HUES6 (cell line): ENCODE measurements at regions not wholly inside any gene's neighbourhood (a gene's known extent, or its start where the extent isn't known, plus 50 kb on each side); places are given as distances from the start of the nearest gene placed in this dataset.

Experiments
- H3K27ac ChIP-seq: 2 replicates; pipeline ENCODE4 v1.7.0; 2013; ENCODE audit warnings: low read depth, mild to moderate bottlenecking, low read length, inconsistent platforms
- H3K27me3 ChIP-seq: 2 replicates; pipeline ENCODE4 v1.6.1; 2013; ENCODE audit warnings: low read length; ENCODE audit not compliant: control insufficient read depth, insufficient read depth
- H3K36me3 ChIP-seq: 2 replicates; pipeline ENCODE4 v1.6.1; 2013; ENCODE audit warnings: low read length; ENCODE audit not compliant: control insufficient read depth, insufficient read depth
- H3K4me1 ChIP-seq: 2 replicates; pipeline ENCODE4 v1.6.1; 2013; ENCODE audit warnings: low read length; ENCODE audit not compliant: control insufficient read depth, insufficient read depth
- H3K4me3 ChIP-seq: 2 replicates; pipeline ENCODE4 v1.5.1; 2013; ENCODE audit warnings: low read depth, low read length
- H3K9ac ChIP-seq: one replicate; pipeline ENCODE4 v1.6.1; 2013; ENCODE audit warnings: mild to moderate bottlenecking, low read length
- H3K9me3 ChIP-seq: 2 replicates; pipeline ENCODE4 v1.6.1; 2013; ENCODE audit warnings: low read depth, low read length; ENCODE audit not compliant: control insufficient read depth, insufficient read depth

DNA sequence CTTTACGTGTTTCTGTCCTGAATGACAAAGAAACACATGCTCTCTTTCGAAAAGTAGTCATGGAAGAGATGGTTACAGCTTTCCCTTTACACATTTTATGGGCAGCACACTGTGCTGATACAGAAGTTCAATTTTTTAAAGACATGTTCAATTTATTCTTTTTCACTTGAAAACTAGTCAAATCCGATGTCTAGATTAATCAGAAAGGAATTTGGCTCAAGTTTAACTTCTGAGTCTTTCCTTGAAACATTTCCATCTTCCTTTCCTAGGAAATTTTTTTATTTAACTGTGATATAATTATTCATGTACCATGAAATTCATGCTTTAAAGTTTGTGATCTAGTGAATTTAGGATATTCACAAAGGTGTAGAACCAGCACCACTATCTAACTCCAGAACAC lies 360.1 kb downstream of the TNS3 start:
- H3K9ac ChIP-seq = no peak overlapping the region
- peaks cover under 1% of the 10 kb centered on the region; the same call in 1 of the 2 replicates for H3K4me1 ChIP-seq
- H3K9me3 ChIP-seq = no peaks in the 10 kb centered on the region
- no peak overlapping the region for H3K27ac ChIP-seq
- no peak overlapping the region for H3K4me3 ChIP-seq
- H3K36me3 ChIP-seq = no peaks in the 10 kb centered on the region
- H3K27me3 ChIP-seq = no peaks in the 10 kb centered on the region

DNA sequence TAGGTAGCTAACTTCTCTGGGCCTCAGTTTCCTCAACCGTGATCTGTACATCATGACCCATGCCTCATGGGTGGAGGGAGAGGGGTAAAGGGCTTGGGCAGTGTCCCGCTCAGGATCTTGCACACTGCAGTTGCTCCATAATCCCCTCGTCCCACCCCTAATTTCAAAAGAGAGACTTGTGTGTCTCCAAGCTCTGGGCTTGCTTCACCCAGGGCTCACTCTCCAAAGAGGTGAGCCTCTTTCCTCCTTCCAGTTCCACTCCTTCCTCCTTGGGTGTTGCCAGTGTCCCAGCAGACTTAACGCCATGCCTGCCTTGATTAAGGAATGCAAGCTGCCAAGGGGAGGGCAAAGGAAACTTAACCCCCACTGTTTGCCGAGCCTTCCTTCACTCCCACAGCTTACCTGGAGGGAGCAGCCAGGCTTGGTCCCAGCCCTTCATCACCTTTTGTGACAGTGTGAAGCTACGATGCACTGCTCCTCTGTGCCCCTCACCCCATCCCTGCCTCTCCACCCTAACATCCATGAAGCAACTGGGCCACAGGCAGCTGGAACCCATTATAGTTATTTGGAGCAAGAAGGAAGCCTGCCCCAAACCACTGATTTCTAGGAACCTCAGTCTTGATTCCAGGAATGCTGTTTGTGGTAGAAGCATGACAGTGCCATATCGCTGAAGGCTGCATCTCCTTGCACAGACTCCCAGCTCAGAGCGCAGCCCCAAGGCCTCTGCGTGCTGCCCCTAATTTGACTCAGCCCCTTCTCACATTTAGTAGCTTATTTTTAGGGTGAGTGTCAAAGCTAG lies 363.3 kb downstream of the TNS3 start:
- Histone ChIP-seq H3K9ac (no peak overlapping the region), H3K9me3 (no peaks in the 10 kb centered on the region), H3K4me3 (no peak overlapping the region), H3K27ac (no peak overlapping the region), H3K4me1 (no peaks in the 10 kb centered on the region; the same call in 1 of the 2 replicates), H3K36me3 (no peaks in the 10 kb centered on the region), H3K27me3 (no peaks in the 10 kb centered on the region)

DNA sequence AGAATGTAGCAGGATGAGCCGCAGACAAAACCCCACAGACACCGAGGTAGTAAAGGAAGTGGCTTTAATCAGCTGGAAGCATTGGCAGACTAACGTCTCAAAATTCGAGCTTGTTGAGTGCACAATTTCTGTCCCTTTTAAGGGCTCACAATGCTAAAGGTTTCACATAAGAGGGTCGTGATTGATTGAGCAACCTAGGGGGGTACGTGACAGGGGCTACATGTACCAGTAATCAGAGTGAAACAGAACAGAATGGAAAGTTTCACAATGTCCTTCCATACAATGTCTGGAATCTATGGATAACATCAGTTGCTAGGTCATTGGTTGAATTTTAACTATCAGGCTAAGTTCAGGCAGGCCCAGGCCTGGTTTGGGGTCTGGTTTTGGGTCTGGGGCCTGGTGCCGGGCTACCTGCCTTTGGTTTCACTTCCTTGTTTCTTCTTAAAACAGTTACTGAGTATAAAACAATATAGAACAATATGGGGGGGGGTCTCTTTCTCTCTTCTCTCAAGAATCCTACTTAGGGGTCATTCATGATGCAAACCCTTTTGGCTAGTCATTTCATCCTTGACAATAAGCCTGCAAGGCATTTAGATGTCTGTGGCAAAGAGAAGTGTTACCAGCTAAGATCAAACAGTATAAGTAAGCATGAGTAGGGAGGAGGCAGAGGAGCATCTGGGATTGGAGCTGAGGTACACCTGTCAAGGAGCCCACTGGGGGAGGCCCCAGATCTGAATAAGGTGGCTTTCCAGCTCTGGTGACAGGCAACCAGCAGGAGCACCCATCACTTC lies 364.1 kb downstream of the TNS3 start:
- Histone ChIP-seq H3K4me3 (no peak overlapping the region), H3K36me3 (no peaks in the 10 kb centered on the region), H3K27ac (no peak overlapping the region), H3K9ac (no peak overlapping the region), H3K4me1 (no peaks in the 10 kb centered on the region; the same call in 1 of the 2 replicates), H3K27me3 (no peaks in the 10 kb centered on the region), H3K9me3 (no peaks in the 10 kb centered on the region)

DNA sequence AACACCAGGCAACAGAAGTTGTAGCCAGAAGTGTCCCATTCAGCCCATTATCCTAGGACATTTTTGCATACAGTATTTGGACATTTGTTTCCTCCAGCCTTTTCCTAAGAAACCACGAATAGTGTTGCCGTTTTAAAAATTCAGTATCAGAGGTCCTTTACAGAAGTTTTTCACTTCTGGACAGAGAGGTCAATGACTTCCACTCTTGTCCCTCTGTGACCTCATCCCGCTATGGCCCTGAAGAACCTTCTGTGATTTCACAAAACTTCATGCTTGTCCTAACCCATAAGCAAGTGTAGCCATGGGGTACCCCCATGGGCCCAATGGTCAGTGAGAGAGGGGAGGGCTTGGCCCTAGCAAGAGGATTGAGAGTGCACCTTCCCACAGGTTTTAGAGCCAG lies 364.8 kb downstream of the TNS3 start:
- Histone ChIP-seq H3K27me3 (no peaks in the 10 kb centered on the region), H3K27ac (no peak overlapping the region), H3K36me3 (no peaks in the 10 kb centered on the region), H3K9me3 (no peaks in the 10 kb centered on the region), H3K4me3 (no peak overlapping the region), H3K9ac (no peak overlapping the region), H3K4me1 (no peaks in the 10 kb centered on the region; the same call in 1 of the 2 replicates)

DNA sequence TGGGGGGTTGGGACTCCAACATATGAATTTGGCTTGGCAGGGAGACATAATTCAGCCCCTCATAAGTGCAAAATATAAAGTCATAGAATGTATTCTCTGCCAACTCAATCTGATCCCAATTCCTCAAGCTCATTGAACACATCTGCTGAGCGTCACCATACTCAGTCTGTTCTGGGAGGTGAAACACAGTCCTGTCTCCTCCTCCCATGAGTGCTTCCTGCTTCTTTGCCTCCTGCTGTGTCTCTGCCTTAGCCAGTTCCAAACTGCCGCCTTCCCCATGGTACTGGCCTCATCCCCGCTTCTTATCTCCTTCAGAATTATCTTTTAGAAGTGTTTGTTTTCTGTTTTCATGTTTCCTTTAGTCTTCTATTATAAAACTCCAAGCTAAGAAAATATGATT lies 365.5 kb downstream of the TNS3 start:
- no peak overlapping the region for H3K4me3 ChIP-seq
- no peaks in the 10 kb centered on the region for H3K27me3 ChIP-seq
- no peaks in the 10 kb centered on the region for H3K9me3 ChIP-seq
- H3K9ac ChIP-seq = no peak overlapping the region
- no peaks in the 10 kb centered on the region for H3K36me3 ChIP-seq
- no peaks in the 10 kb centered on the region; the same call in 1 of the 2 replicates for H3K4me1 ChIP-seq
- H3K27ac ChIP-seq = no peak overlapping the region

DNA sequence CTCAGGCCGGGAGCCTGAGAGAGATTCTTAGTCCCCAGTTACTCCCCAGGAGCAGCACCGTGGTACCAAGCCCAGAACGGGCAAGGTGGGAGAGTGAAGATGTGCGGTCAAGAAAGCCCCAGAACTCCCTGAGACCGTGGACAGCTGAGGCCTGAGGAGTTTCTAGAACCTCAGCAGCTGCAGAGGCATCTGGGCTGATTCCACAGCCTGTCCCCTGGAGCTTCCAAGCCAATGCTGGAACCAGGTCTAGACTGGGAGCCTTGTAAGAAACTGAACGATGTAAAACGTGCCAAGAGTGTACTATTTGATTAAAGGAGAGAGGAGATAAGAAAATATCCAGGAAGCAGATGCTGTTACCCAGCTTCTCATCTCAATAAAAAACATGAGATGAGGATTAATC lies 366.3 kb downstream of the TNS3 start:
- Histone ChIP-seq H3K27ac (no peak overlapping the region), H3K9ac (no peak overlapping the region), H3K9me3 (peaks cover 4% of the 10 kb centered on the region; the same call in 1 of the 2 replicates), H3K4me3 (no peak overlapping the region), H3K4me1 (no peaks in the 10 kb centered on the region; the same call in 1 of the 2 replicates), H3K36me3 (no peaks in the 10 kb centered on the region), H3K27me3 (no peaks in the 10 kb centered on the region)

DNA sequence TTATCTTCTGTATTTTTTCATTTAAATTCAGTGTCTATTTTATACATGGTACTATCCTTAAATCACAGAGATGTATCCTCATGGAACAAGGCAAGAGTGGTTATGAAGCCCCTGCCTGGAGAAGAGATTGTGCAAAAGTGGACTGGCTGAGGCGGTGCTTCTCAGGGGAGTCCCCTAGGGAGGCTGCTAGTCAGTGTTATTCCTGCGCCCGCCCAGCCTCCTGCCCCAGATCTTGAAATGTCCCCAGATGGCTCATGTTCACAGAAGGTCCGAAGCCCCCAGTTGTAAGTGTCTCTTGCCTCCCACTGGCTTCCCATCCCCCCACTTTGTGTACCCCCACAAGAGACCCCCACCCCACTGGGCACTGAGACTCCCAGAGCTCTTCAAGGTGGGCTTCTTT lies 366.9 kb downstream of the TNS3 start:
- Histone ChIP-seq H3K4me3 (no peak overlapping the region), H3K9ac (no peak overlapping the region), H3K4me1 (no peaks in the 10 kb centered on the region; the same call in 1 of the 2 replicates), H3K36me3 (no peaks in the 10 kb centered on the region), H3K27ac (no peak overlapping the region), H3K9me3 (peaks cover 9% of the 10 kb centered on the region; the same call in 1 of the 2 replicates), H3K27me3 (no peaks in the 10 kb centered on the region)

DNA sequence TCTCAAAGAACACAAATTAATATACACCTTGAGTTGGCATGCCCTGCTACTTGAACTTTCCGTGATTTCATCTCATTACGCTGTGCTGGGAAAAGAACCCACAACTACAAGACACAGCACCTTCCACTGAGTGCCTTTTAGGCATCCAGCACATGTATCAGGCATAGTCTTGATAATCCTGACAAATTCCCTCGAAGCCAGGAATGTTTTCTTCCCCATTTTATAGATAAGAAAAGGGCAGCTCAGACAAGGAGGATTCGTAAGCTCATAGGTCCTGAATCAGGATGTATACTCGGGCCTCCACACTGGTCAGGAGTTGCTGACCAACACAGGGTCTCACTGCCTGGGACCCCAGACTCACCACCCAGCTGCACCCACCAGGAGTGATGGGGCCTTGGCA lies 368.6 kb downstream of the TNS3 start:
- Histone ChIP-seq H3K9ac (no peak overlapping the region), H3K36me3 (no peaks in the 10 kb centered on the region), H3K27me3 (no peaks in the 10 kb centered on the region)

DNA sequence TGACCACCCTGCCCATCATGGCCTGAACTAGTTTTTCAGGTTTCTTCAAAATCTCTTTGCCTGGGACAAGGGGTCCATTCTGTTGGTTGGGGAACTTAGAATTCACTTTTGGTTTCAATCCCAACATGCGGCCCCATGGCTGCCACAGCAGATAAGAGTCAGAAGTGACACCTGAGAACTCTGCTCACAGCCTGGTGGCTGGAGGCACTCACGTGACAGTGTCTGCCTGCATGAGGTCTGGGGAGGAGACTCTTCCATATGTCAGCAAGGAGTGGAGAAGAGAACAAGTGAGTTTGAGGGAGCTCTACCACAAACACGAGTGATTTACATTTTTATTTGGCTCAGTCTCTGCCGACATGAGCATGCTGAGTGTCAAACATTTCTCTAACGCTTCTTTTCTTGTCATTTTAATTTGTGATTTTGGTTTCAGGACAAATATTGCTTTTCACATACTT lies 370.4 kb downstream of the TNS3 start:
- no peaks in the 10 kb centered on the region for H3K27me3 ChIP-seq
- no peaks in the 10 kb centered on the region for H3K4me1 ChIP-seq
- no peaks in the 10 kb centered on the region for H3K36me3 ChIP-seq
- peaks cover 9% of the 10 kb centered on the region; the same call in 1 of the 2 replicates for H3K9me3 ChIP-seq
- H3K27ac ChIP-seq = no peak overlapping the region
- H3K9ac ChIP-seq = no peak overlapping the region
- H3K4me3 ChIP-seq = no peak overlapping the region

More for the DNA sequence above, 368.6 kb downstream of the TNS3 start:
- H3K4me3 ChIP-seq = no peak overlapping the region
- no peak overlapping the region for H3K27ac ChIP-seq
- no peaks in the 10 kb centered on the region; the same call in 1 of the 2 replicates for H3K4me1 ChIP-seq
- peaks cover 9% of the 10 kb centered on the region; the same call in 1 of the 2 replicates for H3K9me3 ChIP-seq

DNA sequence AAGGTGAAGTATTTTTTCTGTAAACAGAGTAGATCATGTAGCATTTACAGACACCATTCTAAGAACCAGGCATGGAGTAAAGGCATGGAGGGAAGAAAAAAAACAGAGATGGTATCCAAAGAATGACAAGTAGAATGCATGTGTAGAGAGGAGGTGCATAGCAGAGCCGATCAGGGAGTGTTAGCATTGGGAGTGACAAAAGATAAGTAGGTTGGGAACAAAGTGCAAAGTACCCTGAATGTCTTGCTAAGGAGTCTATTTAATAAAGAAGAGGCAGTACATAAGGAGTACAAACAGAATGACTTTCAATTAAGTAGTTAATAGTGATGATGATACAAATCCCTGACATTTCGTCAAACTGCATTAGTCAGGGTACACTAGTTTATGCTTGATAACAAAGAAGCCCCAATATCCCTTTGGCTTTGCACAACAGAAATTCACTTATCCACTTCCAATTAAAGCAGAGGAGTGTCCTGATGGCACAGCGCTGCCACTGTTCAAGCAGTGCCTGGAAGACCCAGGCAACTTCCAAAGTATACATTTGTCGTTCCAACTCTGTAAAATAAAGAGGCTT lies 371.5 kb downstream of the TNS3 start:
- Histone ChIP-seq H3K9ac (no peak overlapping the region), H3K36me3 (no peaks in the 10 kb centered on the region), H3K27ac (no peak overlapping the region), H3K27me3 (no peaks in the 10 kb centered on the region), H3K9me3 (peaks cover 9% of the 10 kb centered on the region; the same call in 1 of the 2 replicates), H3K4me1 (no peaks in the 10 kb centered on the region), H3K4me3 (no peak overlapping the region)
